RCC 7860 (cell line): ENCODE measurements at regions not wholly inside any gene's neighbourhood (a gene's known extent, or its start where the extent isn't known, plus 50 kb on each side); places are given as distances from the start of the nearest gene placed in this dataset.
"Not testable (repeated sequence)": the region's sequence is repeated elsewhere in the genome, so short reads cannot be mapped to it uniquely, and the experiment has no call there.

Source experiments
- DNase-seq: peaks from one replicate; pipeline ENCODE4 v3.0.0-alpha.2; 2015; ENCODE audit warnings: low spot score
- FAIRE-seq: peaks from 2 replicates; lab custom pipeline; 2012; peaks lifted over from hg19 to GRCh38; lab: Jason Lieb, UNC

DNA sequence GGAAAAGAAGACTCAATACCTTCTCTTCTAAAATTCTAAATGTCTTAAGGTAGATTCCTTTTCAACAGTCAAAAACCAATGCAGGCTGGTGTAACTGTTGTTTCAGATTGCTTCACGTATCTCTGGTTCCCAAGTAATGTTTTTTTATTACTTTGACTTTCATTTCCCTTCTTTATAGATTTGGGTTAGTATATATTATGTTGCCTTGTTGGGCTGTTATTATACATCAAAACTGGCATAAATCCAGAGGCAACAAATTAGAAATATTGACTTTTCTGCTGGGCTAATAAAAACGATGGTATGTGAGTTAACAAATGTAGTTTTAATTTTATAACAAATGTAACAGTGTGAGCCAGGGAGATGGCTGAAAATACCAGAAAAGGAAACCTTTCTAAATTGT is 444.7 kb upstream of the TENM3 start:
- FAIRE-seq: no peak
- no peak for DNase-seq

- FAIRE-seq (no peak), DNase-seq (no peak)
Measured at GRCh38 chr4:181799561-181800069, 443.6 kb upstream of the TENM3 start.

GRCh38 chr4:181802207-181802606 is 441.0 kb upstream of the TENM3 start:
- DNase-seq (no peak), FAIRE-seq (no peak)

DNA sequence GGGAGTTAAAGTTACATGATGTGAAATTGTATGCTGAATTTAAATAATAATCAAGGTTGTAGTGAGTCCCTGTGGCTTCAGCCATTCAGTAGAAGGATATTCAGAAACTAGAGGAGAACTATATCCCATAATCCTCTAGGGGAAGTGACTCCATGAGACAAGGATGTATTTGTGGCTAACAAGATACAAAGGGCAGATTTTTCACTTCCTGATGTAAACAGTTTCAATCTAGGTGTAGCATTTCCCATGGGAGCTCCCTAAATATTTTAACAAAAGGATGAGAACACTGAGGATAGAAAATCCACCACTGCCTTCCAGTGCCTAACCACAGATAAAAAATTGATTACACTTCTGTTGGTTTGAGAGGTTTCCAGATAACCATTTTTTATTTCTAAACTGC is 435.4 kb upstream of the TENM3 start:
- FAIRE-seq (no peak), DNase-seq (no peak)

GRCh38 chr4:181810711-181811110 is 432.5 kb upstream of the TENM3 start:
- no peak for DNase-seq
- FAIRE-seq: no peak

DNA sequence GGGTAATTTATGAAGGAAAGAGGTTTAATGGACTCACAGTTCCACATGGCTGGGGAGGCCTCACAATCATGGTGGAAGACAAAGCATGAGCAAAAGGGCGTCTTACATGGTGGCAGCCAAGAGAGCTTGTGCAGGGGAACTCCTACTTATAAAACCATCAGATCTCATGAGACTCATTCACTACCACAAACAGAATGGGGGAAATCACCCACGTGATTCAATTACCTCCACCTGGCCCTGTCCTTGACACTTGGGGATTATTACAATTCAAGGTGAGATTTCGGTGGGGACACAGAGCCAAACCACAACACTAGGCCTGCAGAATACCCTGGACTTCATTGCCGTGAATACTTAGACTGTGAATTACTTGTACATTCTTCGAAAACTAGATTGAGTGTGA is 431.7 kb upstream of the TENM3 start:
- not testable (repeated sequence) for DNase-seq, FAIRE-seq

DNA sequence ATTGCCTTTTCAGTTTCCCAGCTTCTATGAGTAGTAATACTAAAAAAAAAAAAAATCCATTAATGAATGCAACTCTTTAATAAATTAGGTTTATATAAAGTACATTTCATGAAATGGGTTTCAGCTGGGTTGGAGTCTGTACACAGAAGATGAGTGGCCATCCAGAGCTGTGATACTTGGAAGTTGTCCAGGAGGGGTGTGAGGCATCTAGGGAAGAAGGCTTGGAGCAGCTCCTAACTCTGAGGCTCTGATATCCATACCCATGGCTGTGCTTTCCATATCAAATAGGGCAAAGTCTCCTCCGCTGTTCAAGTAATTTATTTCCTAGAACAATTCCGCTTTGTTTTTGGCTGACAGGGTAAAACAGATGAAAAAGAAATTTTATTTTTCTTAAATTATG is 423.3 kb upstream of the TENM3 start:
- no peak for DNase-seq
- no peak for FAIRE-seq

- DNase-seq (no peak), FAIRE-seq (no peak)
Measured at GRCh38 chr4:181820553-181820952, 422.6 kb upstream of the TENM3 start.

GRCh38 chr4:181821039-181822004 is 421.9 kb upstream of the TENM3 start:
- no peak for DNase-seq
- FAIRE-seq: no peak

DNA sequence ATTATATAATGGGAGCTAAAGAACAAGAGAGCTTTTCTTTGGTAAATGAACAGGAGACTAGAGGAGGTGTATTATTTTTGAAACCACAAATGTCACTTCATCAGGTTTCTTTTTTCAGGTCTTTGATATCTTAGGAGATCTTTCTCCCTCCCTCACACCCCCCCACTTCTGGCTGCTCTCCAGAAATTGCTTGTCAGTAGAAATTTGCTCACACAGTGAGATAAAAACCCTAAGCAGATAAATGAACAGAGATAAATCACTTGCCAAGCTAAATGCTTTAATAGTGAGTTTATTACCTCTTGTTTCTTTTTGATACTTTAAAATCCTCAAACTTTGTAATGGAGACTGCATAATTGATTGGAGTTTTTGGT is 421.2 kb upstream of the TENM3 start:
- no peak for DNase-seq
- FAIRE-seq: no peak

- FAIRE-seq: no peak
- DNase-seq: no peak
Measured at GRCh38 chr4:181823183-181823582, 420.0 kb upstream of the TENM3 start.

- DNase-seq: no peak
- FAIRE-seq: no peak
Measured at GRCh38 chr4:181823645-181824044, 419.6 kb upstream of the TENM3 start.

DNA sequence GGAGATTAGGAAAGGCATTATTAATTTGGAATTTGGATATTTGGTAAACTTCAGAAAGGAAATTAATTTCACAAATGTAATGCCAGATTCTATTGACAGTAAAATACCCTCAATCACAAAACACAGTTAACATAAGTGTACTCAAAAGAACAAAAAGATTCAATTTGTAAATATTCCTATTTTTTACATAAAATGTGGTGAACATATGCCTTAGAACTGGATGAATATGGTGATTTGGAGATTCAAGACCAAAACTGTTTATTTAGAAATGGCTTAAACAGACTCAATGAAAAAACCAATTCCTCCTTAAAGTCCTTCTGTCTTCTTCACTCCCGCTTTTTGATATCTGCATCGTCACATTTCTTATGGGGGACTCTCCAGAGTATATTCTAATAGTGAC is 417.6 kb upstream of the TENM3 start:
- FAIRE-seq (no peak), DNase-seq (no peak)

DNA sequence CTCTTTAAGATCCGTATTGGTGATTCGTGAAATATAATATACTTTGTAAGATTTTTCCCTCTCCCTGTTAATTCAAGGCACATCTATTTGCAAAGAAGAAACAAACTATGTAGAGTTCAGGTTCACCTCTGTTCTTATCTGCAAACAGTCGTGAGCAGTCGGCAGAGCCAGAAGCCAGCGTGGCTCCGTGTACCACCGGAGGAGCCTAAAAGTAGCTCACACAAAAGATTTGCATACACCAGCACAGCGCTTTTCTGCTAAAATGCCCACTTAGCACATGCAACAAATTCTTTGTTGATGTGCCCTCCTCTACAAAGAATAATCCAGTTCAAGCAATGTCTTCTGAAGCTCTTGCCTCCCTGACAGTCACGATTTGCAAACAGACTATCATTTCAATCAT is 416.0 kb upstream of the TENM3 start:
- FAIRE-seq (no peak), DNase-seq (no peak)

DNA sequence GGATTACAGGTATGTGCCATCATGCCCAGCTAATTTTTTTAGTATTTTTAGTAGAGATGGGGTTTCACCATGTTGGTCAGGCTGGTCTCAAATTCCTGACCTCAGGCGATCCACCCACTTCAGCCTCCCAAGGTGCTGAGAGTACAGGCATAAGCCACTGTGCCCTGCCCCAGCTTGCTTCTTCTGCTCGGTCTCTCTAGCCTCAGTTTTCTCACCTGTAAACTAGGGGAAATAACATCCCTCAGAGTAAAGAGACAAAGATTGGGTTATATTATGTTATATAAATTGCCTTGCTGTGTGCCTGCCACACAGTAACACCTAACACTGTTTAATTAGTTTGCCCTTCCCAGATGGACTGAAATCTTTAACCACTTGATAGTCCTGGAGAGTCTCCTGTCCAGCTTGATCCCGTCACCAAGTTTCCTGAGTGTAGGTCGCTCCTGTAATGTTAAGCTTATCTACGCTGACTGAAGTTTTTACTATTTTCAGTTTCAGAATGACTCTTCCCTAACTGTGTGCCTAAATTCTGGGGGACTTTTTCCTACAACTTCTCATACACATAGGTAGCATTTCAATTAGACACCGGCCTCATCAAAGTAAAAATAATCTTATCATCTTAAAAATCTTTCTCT is 412.7 kb upstream of the TENM3 start:
- DNase-seq (no peak), FAIRE-seq (no peak)

DNA sequence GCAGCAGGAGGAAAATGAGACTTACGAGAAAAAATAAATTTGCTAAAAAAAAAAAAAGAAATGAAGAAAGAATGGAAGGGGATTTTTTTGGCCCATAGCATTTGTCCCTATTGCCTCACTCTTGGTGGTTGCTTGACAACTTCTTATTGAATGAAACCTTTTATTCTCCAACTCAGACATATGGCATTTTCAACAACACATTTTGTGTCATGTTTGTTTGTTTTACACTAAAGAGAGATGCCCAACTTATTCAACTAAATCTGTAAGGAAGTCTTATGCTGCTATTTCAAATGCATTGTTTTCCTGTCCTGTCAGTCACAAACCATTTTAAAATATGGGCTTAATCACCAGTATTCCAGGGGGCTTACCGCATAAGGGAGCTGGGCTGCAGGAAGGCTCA is 409.1 kb upstream of the TENM3 start:
- FAIRE-seq: no peak

GRCh38 chr4:181835348-181835747 is 407.9 kb upstream of the TENM3 start:
- no peak for FAIRE-seq

More for the DNA sequence above, 409.1 kb upstream of the TENM3 start:
- no peak for DNase-seq

DNA sequence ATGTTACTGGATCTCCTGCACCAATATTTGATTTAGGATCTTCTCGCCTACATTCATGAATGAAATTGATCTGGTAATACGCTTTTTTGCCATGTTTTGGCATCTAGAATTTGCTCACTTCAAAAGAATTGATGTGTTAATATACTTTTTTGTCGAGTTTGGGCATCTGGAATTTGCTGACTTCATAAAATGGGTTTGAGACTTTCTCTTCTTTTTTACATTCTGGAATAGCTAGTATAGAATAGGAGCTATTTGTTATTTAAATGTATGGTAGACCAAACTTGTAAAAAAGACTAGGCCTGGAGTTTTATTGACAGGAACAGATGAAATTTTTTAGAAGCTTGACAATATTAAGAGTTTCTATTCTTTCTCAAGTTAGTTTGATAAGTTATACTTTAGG is 404.9 kb upstream of the TENM3 start:
- no peak for DNase-seq
- FAIRE-seq: no peak

More at GRCh38 chr4:181835348-181835747, 407.9 kb upstream of the TENM3 start:
- DNase-seq: no peak

GRCh38 chr4:181843797-181844196 is 399.4 kb upstream of the TENM3 start:
- FAIRE-seq, DNase-seq: not testable (repeated sequence)

DNA sequence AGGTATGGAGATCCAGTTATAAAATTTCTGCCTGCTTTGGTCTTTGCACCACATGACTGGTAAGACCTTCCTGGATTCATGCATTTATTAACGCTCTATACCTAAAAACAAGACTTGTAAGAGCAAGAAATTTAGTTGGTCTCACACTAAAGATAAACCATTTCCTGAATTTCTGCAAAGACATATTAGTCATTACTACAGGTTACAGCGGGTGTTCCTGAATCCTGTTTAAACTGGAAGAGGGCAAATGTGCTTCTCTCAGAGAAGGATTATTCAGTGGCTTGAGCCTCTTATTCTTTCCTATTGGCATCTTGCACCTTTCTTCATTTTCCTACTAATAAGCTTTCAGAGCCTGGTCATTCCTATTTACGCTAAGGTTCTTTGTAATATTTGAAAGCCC is 397.6 kb upstream of the TENM3 start:
- no peak for DNase-seq
- no peak for FAIRE-seq

DNA sequence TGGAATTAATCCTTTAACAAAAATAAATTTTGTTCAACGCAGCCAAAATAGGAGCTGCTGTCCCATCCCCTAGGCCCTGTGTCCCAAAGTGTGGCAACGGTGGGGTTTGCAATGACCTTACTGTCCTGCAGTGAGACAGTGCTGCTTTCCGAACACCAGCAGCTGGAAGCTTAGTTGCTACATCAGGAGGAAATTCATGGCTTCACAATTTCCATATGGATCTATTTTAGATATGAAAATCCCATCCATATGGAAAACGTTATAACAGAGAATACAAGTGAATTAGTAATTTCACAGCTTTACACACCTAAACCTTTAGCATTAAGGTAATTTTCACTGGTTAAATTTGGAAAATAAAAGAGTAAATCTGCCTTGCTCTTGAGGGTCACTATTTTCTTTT is 396.3 kb upstream of the TENM3 start:
- DNase-seq (no peak), FAIRE-seq (no peak)

- no peak for FAIRE-seq
Measured at GRCh38 chr4:181848357-181848756, 394.8 kb upstream of the TENM3 start.

More at GRCh38 chr4:181848357-181848756, 394.8 kb upstream of the TENM3 start:
- no peak for DNase-seq
